ENCODE measurements at regions not wholly inside any gene's neighbourhood (a gene's known extent, or its start where the extent isn't known, plus 50 kb on each side); places are given as distances from the start of the nearest gene placed in this dataset.
"Not testable (repeated sequence)": the region's sequence is repeated elsewhere in the genome, so short reads cannot be mapped to it uniquely, and the experiment has no call there.

GRCh38 chr1:19591482-19592091 is 52.5 kb upstream of the NBL1 start:
- DNase-seq (ENCODE audit: missing footprints) (no peak), ATAC-seq (no peak)
- intact Hi-C loops (cut with DNase I) = no loop called here

GRCh38 chr1:19585507-19585906 is 58.6 kb upstream of the NBL1 start:
- intact Hi-C loops (cut with DNase I) = no loop called here
- ATAC-seq (no peak), DNase-seq (ENCODE audit: missing footprints) (no peak)

- intact Hi-C loops (cut with DNase I) = loop anchor here (5.0 kb wide), 1 partner anchor 190 kb away; no protein-coding TSS in a partner anchor
- DNase-seq (ENCODE audit: missing footprints) (peak; percentile 81), ATAC-seq (no peak)
These were observed 61.8 kb upstream of the NBL1 start for GRCh38 chr1:19582318-19582717.

- intact Hi-C loops (cut with DNase I) = loop anchor here (5.0 kb wide), 1 partner anchor 189 kb away; no protein-coding TSS in a partner anchor
- no peak for DNase-seq (ENCODE audit: missing footprints)
- no peak for ATAC-seq
These were observed 62.7 kb upstream of the NBL1 start for GRCh38 chr1:19581381-19581780.

GRCh38 chr1:19577561-19577960 is 66.5 kb upstream of the NBL1 start:
- no peak for DNase-seq (ENCODE audit: missing footprints)
- intact Hi-C loops (cut with DNase I) = no loop called here
- ATAC-seq = no peak

GRCh38 chr1:19577036-19577435 is 67.1 kb upstream of the NBL1 start:
- DNase-seq (ENCODE audit: missing footprints) (no peak), ATAC-seq (no peak)
- intact Hi-C loops (cut with DNase I) = no loop called here

- intact Hi-C loops (cut with DNase I) = no loop called here
- ATAC-seq (no peak), DNase-seq (ENCODE audit: missing footprints) (no peak)
These were observed 74.3 kb upstream of the NBL1 start for GRCh38 chr1:19569786-19570185.

GRCh38 chr1:19567041-19567440 is 77.1 kb upstream of the NBL1 start:
- ATAC-seq = no peak
- DNase-seq (ENCODE audit: missing footprints) = no peak
- intact Hi-C loops (cut with DNase I) = no loop called here

- intact Hi-C loops (cut with DNase I) = loop anchor here (5.0 kb wide), 2 partner anchors 52 to 77 kb away; partner anchors contain the start of gene CAPZB
- no peak for DNase-seq (ENCODE audit: missing footprints)
- ATAC-seq = no peak
These were observed 79.0 kb upstream of the CAPZB start for GRCh38 chr1:19564366-19564765.

- ATAC-seq (peak; percentile 88), DNase-seq (ENCODE audit: missing footprints) (peak; percentile 73)
- intact Hi-C loops (cut with DNase I) = loop anchor here (5.0 kb wide), 2 partner anchors 51 to 76 kb away; partner anchors contain the start of gene CAPZB
These were observed 78.2 kb upstream of the CAPZB start for GRCh38 chr1:19563324-19564097.

- intact Hi-C loops (cut with DNase I) = loop anchor here (5.0 kb wide), 2 partner anchors 51 to 76 kb away; partner anchors contain the start of gene CAPZB
- DNase-seq (ENCODE audit: missing footprints) (no peak), ATAC-seq (no peak)
These were observed 77.5 kb upstream of the CAPZB start for GRCh38 chr1:19562847-19563246.

GRCh38 chr1:19560480-19560879 is 75.1 kb upstream of the CAPZB start:
- ATAC-seq (no peak), DNase-seq (ENCODE audit: missing footprints) (no peak)
- intact Hi-C loops (cut with DNase I) = loop anchor here (5.0 kb wide), 2 partner anchors 48 to 73 kb away; partner anchors contain the start of gene CAPZB

- intact Hi-C loops (cut with DNase I) = loop anchor here (5.0 kb wide), 2 partner anchors 47 to 72 kb away; partner anchors contain the start of gene CAPZB
- no peak for DNase-seq (ENCODE audit: missing footprints)
- ATAC-seq = no peak
These were observed 74.3 kb upstream of the CAPZB start for GRCh38 chr1:19559641-19560040.

GRCh38 chr1:19557609-19558051 is 72.3 kb upstream of the CAPZB start:
- no peak for DNase-seq (ENCODE audit: missing footprints)
- no peak for ATAC-seq
- intact Hi-C loops (cut with DNase I) = no loop called here

- ATAC-seq = no peak
- intact Hi-C loops (cut with DNase I) = no loop called here
These were observed 68.8 kb upstream of the CAPZB start for GRCh38 chr1:19554090-19554489.

GRCh38 chr1:19552291-19553010 is 67.1 kb upstream of the CAPZB start:
- intact Hi-C loops (cut with DNase I) = no loop called here
- no peak for ATAC-seq
- no peak for DNase-seq (ENCODE audit: missing footprints)

More at GRCh38 chr1:19554090-19554489, 68.8 kb upstream of the CAPZB start:
- DNase-seq (ENCODE audit: missing footprints) = no peak

- ATAC-seq; intact Hi-C loops (cut with DNase I); DNase-seq (ENCODE audit: missing footprints): not testable (repeated sequence)
These were observed 66.5 kb upstream of the CAPZB start for GRCh38 chr1:19551837-19552236.

GRCh38 chr1:19550437-19550836 is 65.1 kb upstream of the CAPZB start:
- ATAC-seq; intact Hi-C loops (cut with DNase I); DNase-seq (ENCODE audit: missing footprints): not testable (repeated sequence)

- DNase-seq (ENCODE audit: missing footprints) (no peak), ATAC-seq (no peak)
- intact Hi-C loops (cut with DNase I) = no loop called here
These were observed 62.5 kb upstream of the CAPZB start for GRCh38 chr1:19547814-19548213.

Measured in Right ventricle myocardium inferior (tissue), 1 donor.